IMR-90 (cell line): ENCODE measurements at regions not wholly inside any gene's neighbourhood (a gene's known extent, or its start where the extent isn't known, plus 50 kb on each side); places are given as distances from the start of the nearest gene placed in this dataset.

Experiments
- ATAC-seq: fragments of 200-7000 bp; cut with Tn5 transposase; 2 replicates; pipeline ENCODE4 v1.9.1; 2020; ENCODE audit warnings: low read depth, mild to moderate bottlenecking, moderate library complexity
- BruUV-seq: library from RNA; stranded (reverse); fragments of 400-500 nt; replicated peaks from 2 replicates; lab custom pipeline; 2021; lab: Mats Ljungman, UMichigan
- CTCF ChIA-PET: fragments of 300-600 bp; formaldehyde crosslinking; extraction: SDS; loops from one replicate; lab custom pipeline; 2021; ENCODE audit warnings: antibody characterized with exemption; lab: Yijun Ruan, JAX
- POLR2A ChIA-PET: fragments of 300-600 bp; sonication (Branson Sonifier 250); formaldehyde crosslinking; loops from one replicate; lab custom pipeline; 2022; ENCODE audit warnings: antibody characterized with exemption; ENCODE audit not compliant: unreplicated experiment; lab: Charles Lee
- DNase-seq: peaks from one replicate; pipeline ENCODE4 v3.0.0; 2013
- H2AFZ ChIP-seq: replicated peaks from 2 replicates; pipeline ENCODE3; 2013; ENCODE audit warnings: low read length, mild to moderate bottlenecking; ENCODE audit not compliant: poor library complexity
- H2AK5ac ChIP-seq: 2 replicates; pipeline ENCODE4 v1.6.1; 2013; ENCODE audit warnings: low read depth, low read length, inconsistent platforms
- H2AK9ac ChIP-seq: replicated peaks from 2 replicates; pipeline ENCODE3; 2013; ENCODE audit warnings: mild to moderate bottlenecking, low read depth, low read length, moderate library complexity; ENCODE audit not compliant: poor library complexity
- H2BK120ac ChIP-seq: 2 replicates; pipeline ENCODE4 v1.6.1; 2013; ENCODE audit warnings: low read depth, low read length, inconsistent platforms
- H2BK15ac ChIP-seq: 3 replicates; pipeline ENCODE4 v1.6.1; 2013; ENCODE audit warnings: low read depth, low read length, inconsistent platforms
- H2BK20ac ChIP-seq: 2 replicates; pipeline ENCODE4 v1.6.1; 2013; ENCODE audit warnings: low read depth, mild to moderate bottlenecking, inconsistent platforms, low read length, moderate library complexity
- H2BK5ac ChIP-seq: 2 replicates; pipeline ENCODE4 v1.6.1; 2013; ENCODE audit warnings: mild to moderate bottlenecking, low read depth, low read length, inconsistent platforms; ENCODE audit not compliant: poor library complexity, severe bottlenecking
- H3K14ac ChIP-seq: replicated peaks from 2 replicates; pipeline ENCODE4 v1.6.1; 2013; ENCODE audit warnings: low read depth, low read length, inconsistent platforms
- H3K18ac ChIP-seq: 2 replicates; pipeline ENCODE4 v1.6.1; 2013; ENCODE audit warnings: low read depth, low read length, control low read depth
- H3K23ac ChIP-seq: 2 replicates; pipeline ENCODE4 v1.6.1; 2013; ENCODE audit warnings: low read depth, low read length, inconsistent platforms
- H3K27ac ChIP-seq: 2 replicates; pipeline ENCODE4 v1.5.1; 2013; ENCODE audit warnings: mild to moderate bottlenecking, control low read depth, low read length; ENCODE audit not compliant: insufficient read depth
- H3K27me3 ChIP-seq: 2 replicates; pipeline ENCODE4 v1.6.1; 2013; ENCODE audit warnings: low read length; ENCODE audit not compliant: control insufficient read depth, insufficient read depth
- H3K36me3 ChIP-seq: 2 replicates; pipeline ENCODE4 v1.6.1; 2013; ENCODE audit warnings: low read length, mixed read lengths; ENCODE audit not compliant: control insufficient read depth, insufficient read depth
- H3K4ac ChIP-seq: 2 replicates; pipeline ENCODE4 v1.6.1; 2013; ENCODE audit warnings: low read depth, low read length, inconsistent platforms
- H3K4me1 ChIP-seq: 2 replicates; pipeline ENCODE4 v1.6.1; 2013; ENCODE audit warnings: low read length, mixed read lengths; ENCODE audit not compliant: control insufficient read depth, insufficient read depth
- H3K4me2 ChIP-seq: 2 replicates; pipeline ENCODE4 v1.6.1; 2013; ENCODE audit warnings: low read depth, mild to moderate bottlenecking, control low read depth, low read length, moderate library complexity
- H3K4me3 ChIP-seq: 2 replicates; pipeline ENCODE4 v1.5.1; 2013; ENCODE audit warnings: low read depth, mild to moderate bottlenecking, control low read depth, low read length, moderate library complexity; ENCODE audit not compliant: insufficient read depth
- H3K56ac ChIP-seq: 2 replicates; pipeline ENCODE4 v1.6.1; 2013; ENCODE audit warnings: low read length, inconsistent platforms; ENCODE audit not compliant: insufficient read depth; ENCODE audit errors: extremely low read depth
- H3K79me1 ChIP-seq, 2 experiments: 2 replicates each; pipeline ENCODE4 v1.6.1; 2013; ENCODE audit warnings: low read length in 2 of 2, inconsistent platforms in 1 of 2, low read depth in 1 of 2
- H3K9ac ChIP-seq: 2 replicates; pipeline ENCODE4 v1.6.1; 2013; ENCODE audit warnings: low read depth, low read length, control low read depth
- H3K9me1 ChIP-seq: 2 replicates; pipeline ENCODE4 v1.6.1; 2013; ENCODE audit warnings: low read length, inconsistent platforms; ENCODE audit not compliant: insufficient read depth
- H3K9me3 ChIP-seq: 2 replicates; pipeline ENCODE4 v1.6.1; 2013; ENCODE audit warnings: low read length; ENCODE audit not compliant: control insufficient read depth, insufficient read depth
- H4K20me1 ChIP-seq: 2 replicates; pipeline ENCODE4 v1.6.1; 2013; ENCODE audit warnings: low read length, inconsistent platforms; ENCODE audit not compliant: insufficient read depth
- H4K5ac ChIP-seq: 2 replicates; pipeline ENCODE4 v1.6.1; 2013; ENCODE audit warnings: mild to moderate bottlenecking, low read depth, low read length, control low read depth
- H4K8ac ChIP-seq, 2 experiments: 2 replicates each; pipeline ENCODE4 v1.6.1; 2013; ENCODE audit warnings: low read depth in 2 of 2, low read length in 2 of 2, control low read depth in 1 of 2, inconsistent platforms in 1 of 2
- H4K91ac ChIP-seq: 2 replicates; pipeline ENCODE4 v1.6.1; 2013; ENCODE audit warnings: low read depth, low read length, inconsistent platforms; ENCODE audit not compliant: insufficient read depth
- CTCF ChIP-seq: conservative IDR thresholded peaks from 2 replicates; pipeline ENCODE4 v1.5.1; 2012; ENCODE audit warnings: mild to moderate bottlenecking, low read depth, low read length, improper control_type of control experiment
- ELK1 ChIP-seq: fragments of 150-350 bp; IDR thresholded peaks from 2 replicates; pipeline ENCODE4 v1.6.1; 2016; ENCODE audit warnings: low read depth, mild to moderate bottlenecking, low read length, moderate library complexity, borderline replicate concordance
- SMC3 ChIP-seq: fragments of 150-350 bp; IDR thresholded peaks from 2 replicates; pipeline ENCODE4 v1.6.1; 2016; ENCODE audit warnings: low read depth, mild to moderate bottlenecking, antibody characterized with exemption, low read length, moderate library complexity
- WGBS, 2 experiments: methylation state at CpG; one replicate each; pipeline versions ENCODE4 v1.1.5 to v1.1.7; 2013; ENCODE audit warnings: missing lambda C conversion rate in 2 of 2; ENCODE audit not compliant: insufficient read length in 1 of 2; ENCODE audit errors: extremely low coverage in 2 of 2; 5-methylcytosine and 5-hydroxymethylcytosine counted together
- dilution Hi-C: fragments of 300-500 bp; cut with HindIII; formaldehyde crosslinking; loops from one replicate; pipeline ENCODE4 v1.14.3; 2018; ENCODE audit warnings: low sequenced_read_pairs; ENCODE audit not compliant: unreplicated experiment
- in situ Hi-C: fragments of 300-500 bp; cut with MboI; formaldehyde crosslinking; loops from 3 replicates; pipeline ENCODE4 v1.14.3; 2019; ENCODE audit warnings: low sequenced_read_pairs, inconsistent platforms, mixed read lengths
- intact Hi-C: fragments of 100-400 bp; cut with micrococcal nuclease; formaldehyde crosslinking; loops from 2 replicates; pipeline ENCODE4 v1.10.0; 2022

- Histone ChIP-seq H3K36me3 (no peaks in the 10 kb centered on the region), H3K27ac (no peak overlapping the region), H4K20me1 (no peaks in the 10 kb centered on the region), H3K4ac (no peak overlapping the region), H3K79me1 (no peaks in the 10 kb centered on the region), H2AK5ac (no peak overlapping the region), H3K23ac (no peak overlapping the region), H3K14ac (no peak overlapping the region), H3K9ac (no peak overlapping the region), H4K5ac (no peak overlapping the region), H2BK5ac (no peak overlapping the region), H2AFZ (no peak overlapping the region), H3K18ac (no peak overlapping the region), H3K56ac (no peak overlapping the region), H3K4me3 (no peak overlapping the region), H3K4me1 (no peaks in the 10 kb centered on the region), H2BK120ac (no peak overlapping the region), H2BK15ac (no peak overlapping the region), H2AK9ac (no peak overlapping the region), H3K4me2 (no peak overlapping the region), H3K9me1 (no peaks in the 10 kb centered on the region), H3K9me3 (no peaks in the 10 kb centered on the region), H3K27me3 (no peaks in the 10 kb centered on the region), H4K8ac (no peak overlapping the region), H2BK20ac (no peak overlapping the region), H4K91ac (no peak overlapping the region)
- intact Hi-C loops = no loop called here
- BruUV-seq = no TSS peak
- CTCF ChIA-PET = no interaction called here
- WGBS, 2 experiments = no CpG with 5 or more reads among the region's 4 CpGs
- in situ Hi-C loops = no loop called here
- no peak for DNase-seq
- no peak for ATAC-seq
- dilution Hi-C loops = no loop called here
- POLR2A ChIA-PET = no interaction called here
- TF ChIP-seq CTCF (no peak), SMC3 (no peak), ELK1 (no peak)
Observed at GRCh38 chr15:98398886-98399285, 249.5 kb upstream of the IGF1R start.
